ENCODE measurements at regions not wholly inside any gene's neighbourhood (a gene's known extent, or its start where the extent isn't known, plus 50 kb on each side); places are given as distances from the start of the nearest gene placed in this dataset.
"Not testable (repeated sequence)": the region's sequence is repeated elsewhere in the genome, so short reads cannot be mapped to it uniquely, and the experiment has no call there.

DNA sequence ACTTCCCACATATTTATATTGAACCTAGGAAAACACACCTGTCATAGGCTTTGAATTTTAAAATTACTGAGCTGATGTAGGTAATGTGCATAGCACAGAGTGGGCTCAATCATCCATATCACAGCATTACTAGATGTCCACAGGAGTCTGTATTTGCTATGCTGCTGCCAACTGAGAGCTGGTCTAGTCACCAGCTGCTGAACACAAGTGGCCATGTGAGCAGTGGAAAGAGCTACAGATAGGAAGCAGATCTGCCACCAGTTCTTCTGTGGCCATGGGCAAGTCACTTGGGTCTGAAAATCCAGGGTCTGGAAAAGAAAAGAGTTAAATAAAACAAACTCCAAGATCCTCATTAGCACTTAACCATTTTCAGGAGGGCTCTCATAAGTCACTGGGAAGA lies 91.8 kb downstream of the APIP start:
- DNase-seq (ENCODE audit: low read depth): no peak
- H3K4me3 ChIP-seq (ENCODE audit: low read depth, low read length): no peak overlapping the region
- in situ Hi-C loops (cut with HindIII; ENCODE audit: low sequenced_read_pairs): no loop called here
- TF ChIP-seq CTCF (IDR thresholded peaks at IDR 0.05; ENCODE audit: low read depth, low read length, missing control alignments): no peak

DNA sequence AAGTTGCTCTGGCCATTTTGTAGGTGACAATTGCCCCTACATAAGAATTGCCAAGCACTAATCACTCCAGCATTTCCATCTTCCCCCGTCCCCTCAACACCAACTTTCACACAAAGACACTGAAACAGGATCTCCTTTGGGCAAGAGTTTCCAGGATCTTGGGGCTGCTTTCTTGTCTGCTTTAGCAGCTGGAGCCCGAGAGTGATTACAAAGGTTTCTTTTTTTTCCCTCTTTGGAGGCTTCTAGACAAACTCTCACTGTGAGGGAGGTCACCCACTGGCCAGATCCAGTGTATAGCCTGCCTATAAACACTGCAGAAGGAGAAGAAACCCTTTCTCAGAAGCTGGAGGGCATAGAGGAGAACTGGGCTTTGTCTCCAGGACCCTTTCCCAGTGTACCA lies 92.5 kb downstream of the APIP start:
- no peak for TF ChIP-seq CTCF (IDR thresholded peaks at IDR 0.05; ENCODE audit: low read depth, low read length, missing control alignments)
- no peak overlapping the region for H3K4me3 ChIP-seq (ENCODE audit: low read depth, low read length)
- in situ Hi-C loops (cut with HindIII; ENCODE audit: low sequenced_read_pairs): no loop called here
- no peak for DNase-seq (ENCODE audit: low read depth)

DNA sequence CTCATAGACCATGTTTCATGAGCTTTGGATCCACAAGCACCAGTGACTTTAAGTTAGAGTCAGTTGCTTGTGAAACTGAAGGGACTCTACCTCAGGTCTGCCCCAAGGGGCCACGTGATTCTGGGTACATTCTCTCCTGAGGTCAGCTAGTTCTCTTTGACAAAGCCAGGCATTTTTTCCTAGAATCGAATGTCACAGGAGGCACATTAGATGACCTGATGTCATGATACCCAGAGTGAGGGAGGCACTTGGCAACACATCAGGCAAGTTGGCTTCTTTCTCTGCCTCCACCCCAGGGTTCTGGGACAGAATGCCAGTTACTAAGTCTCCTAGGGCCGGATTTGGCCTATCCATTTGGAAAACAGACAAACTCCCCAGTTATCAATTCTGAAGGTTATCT lies 93.0 kb downstream of the APIP start:
- DNase-seq (ENCODE audit: low read depth): no peak
- no peak overlapping the region for H3K4me3 ChIP-seq (ENCODE audit: low read depth, low read length)
- in situ Hi-C loops (cut with HindIII; ENCODE audit: low sequenced_read_pairs): no loop called here
- TF ChIP-seq CTCF (IDR thresholded peaks at IDR 0.05; ENCODE audit: low read depth, low read length, missing control alignments): no peak

DNA sequence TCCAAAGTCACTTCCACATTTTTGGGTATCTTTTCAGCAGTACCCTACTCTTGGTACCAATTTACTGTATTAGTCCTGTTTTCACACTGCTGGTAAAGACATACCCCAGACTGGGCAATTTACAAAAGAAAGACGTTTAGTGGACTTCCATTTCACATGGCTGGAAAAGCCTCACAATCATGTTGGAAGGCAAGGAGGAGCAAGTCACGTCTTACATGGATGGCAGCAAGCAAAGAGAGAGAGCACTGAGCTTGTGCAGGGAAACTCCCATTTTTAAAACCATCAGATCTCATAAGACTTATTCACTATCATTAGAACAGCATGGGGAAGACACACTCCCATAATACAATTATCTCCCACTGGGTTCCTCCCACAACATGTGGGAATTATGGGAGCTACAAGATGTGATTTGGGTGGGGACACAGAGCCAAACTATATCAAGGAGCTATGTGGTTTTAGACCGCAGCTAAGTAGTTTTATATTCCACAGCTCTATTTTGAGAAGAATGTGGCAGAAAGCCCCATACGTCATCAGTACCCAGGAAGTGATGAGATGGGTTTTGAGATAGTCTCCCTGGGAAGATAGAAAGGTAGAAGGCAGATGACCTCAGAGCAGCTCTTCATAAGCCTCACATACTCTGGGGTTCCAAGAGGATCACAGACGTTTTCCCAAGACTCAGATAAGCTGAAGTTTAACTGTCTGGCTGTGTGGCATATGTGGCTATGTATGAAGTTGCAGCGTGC lies 96.3 kb downstream of the APIP start:
- DNase-seq (ENCODE audit: low read depth): no peak
- in situ Hi-C loops (cut with HindIII; ENCODE audit: low sequenced_read_pairs): no loop called here
- no peak overlapping the region for H3K4me3 ChIP-seq (ENCODE audit: low read depth, low read length)
- TF ChIP-seq CTCF (IDR thresholded peaks at IDR 0.05; ENCODE audit: low read depth, low read length, missing control alignments): no peak

GRCh38 chr11:34817812-34818211 lies 98.4 kb downstream of the APIP start:
- in situ Hi-C loops (cut with HindIII; ENCODE audit: low sequenced_read_pairs); H3K4me3 ChIP-seq (ENCODE audit: low read depth, low read length); DNase-seq (ENCODE audit: low read depth): not testable (repeated sequence)

GRCh38 chr11:34816698-34817213 lies 99.4 kb downstream of the APIP start:
- in situ Hi-C loops (cut with HindIII; ENCODE audit: low sequenced_read_pairs): no loop called here
- no peak for TF ChIP-seq CTCF (IDR thresholded peaks at IDR 0.05; ENCODE audit: low read depth, low read length, missing control alignments)
- no peak overlapping the region for H3K4me3 ChIP-seq (ENCODE audit: low read depth, low read length)
- DNase-seq (ENCODE audit: low read depth): no peak

DNA sequence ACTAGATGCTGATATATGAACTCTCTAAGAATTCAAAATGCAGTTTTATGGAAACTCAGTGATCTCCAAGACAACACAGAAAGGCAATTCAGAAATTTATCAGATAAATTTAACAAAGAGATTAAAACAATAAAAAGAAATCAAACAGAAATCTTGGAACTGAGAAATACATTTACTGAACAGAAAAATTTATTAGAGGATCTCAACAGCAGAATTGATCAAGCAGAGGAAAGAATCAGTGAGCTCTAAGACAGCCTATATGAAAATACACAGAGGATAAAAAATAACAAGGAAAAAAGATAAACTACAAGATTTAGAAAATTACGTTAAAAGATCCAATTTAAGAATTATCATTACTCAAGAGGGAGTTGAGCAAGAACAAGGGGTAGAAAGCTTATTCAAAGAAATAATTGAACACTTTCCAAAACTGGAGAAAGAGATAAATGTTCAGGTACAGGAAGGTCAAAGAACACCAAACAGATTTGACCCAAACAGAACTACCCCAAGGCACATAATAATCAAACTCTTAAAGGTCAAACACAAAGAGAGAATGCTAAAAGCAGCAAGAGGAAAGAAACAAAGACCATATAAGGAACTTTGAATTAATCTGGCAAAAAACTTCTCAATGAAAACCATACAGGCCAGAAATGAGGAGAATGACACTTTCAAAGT lies 103.1 kb downstream of the APIP start:
- DNase-seq (ENCODE audit: low read depth): no peak
- TF ChIP-seq CTCF (IDR thresholded peaks at IDR 0.05; ENCODE audit: low read depth, low read length, missing control alignments): no peak
- in situ Hi-C loops (cut with HindIII; ENCODE audit: low sequenced_read_pairs): no loop called here
- H3K4me3 ChIP-seq (ENCODE audit: low read depth, low read length): no peak overlapping the region
